ENCODE measurements at regions not wholly inside any gene's neighbourhood (a gene's known extent, or its start where the extent isn't known, plus 50 kb on each side); places are given as distances from the start of the nearest gene placed in this dataset.
A peak's percentile ranks its signal among the peaks of the same experiment; 100 is the strongest.
"Not testable (repeated sequence)": the region's sequence is repeated elsewhere in the genome, so short reads cannot be mapped to it uniquely, and the experiment has no call there.

DNA sequence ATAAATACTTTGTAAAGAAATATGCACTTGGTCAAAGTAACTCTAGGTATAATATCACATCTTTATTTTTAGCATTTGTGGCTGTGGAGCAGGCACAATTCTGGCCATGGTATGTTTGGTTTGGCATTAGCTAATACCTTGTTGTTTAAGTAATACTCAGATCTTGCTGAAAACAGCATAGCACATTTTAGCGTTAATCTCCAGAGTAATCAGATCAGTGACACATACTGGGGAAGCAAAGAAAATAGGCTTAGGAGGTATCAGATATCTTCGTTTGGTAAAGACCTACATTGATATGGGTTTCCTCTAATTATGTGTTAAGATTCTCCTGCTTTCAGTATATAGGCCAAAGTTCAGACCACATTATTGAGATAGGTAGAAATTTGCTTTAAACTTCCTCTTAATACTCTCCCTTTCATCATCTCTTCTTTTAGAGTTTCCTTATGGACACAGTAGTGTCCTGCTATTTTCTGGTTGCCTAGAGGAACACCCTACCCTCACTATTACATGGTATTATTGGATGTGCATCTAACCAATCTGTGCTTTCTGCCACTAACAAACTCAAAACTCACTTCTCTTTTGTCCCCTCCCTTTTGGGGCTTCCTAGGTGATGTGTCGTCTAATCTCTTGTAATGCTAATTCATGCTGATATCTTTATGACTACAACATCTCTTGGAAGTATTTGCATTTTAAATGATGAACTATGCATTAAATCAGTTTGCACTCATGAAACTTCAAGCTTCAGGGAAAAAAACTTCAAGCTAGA lies 437.3 kb upstream of the ADAMTSL1 start:
- no peak for FAIRE-seq

DNA sequence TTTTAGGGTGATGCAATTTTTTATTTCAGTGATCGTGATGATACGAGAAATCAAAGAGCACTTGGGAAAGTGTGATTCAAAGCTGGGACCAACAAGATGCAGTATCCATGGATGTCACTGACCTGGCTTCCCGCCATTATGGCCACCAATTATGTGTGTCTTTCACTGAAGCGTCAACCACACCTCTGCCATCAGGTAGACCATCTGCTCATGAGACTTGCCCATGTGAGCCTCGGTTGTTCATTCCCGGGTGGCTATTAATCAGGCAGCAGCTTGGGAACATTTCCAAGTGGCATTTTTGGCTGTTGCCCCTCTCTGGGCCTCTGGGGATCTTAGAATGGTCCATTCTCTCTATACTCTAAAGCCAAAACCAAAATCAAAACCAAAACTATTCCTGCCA lies 436.0 kb upstream of the ADAMTSL1 start:
- no peak for FAIRE-seq

- FAIRE-seq = no peak
Observed at GRCh38 chr9:18040327-18040726, 433.6 kb upstream of the ADAMTSL1 start.

- no peak for FAIRE-seq
Observed at GRCh38 chr9:18043978-18044377, 430.0 kb upstream of the ADAMTSL1 start.

- FAIRE-seq = no peak
Observed at GRCh38 chr9:18045326-18045725, 428.6 kb upstream of the ADAMTSL1 start.

GRCh38 chr9:18046068-18046467 lies 427.9 kb upstream of the ADAMTSL1 start:
- FAIRE-seq = no peak

- no peak for FAIRE-seq
Observed at GRCh38 chr9:18051638-18052037, 422.3 kb upstream of the ADAMTSL1 start.

DNA sequence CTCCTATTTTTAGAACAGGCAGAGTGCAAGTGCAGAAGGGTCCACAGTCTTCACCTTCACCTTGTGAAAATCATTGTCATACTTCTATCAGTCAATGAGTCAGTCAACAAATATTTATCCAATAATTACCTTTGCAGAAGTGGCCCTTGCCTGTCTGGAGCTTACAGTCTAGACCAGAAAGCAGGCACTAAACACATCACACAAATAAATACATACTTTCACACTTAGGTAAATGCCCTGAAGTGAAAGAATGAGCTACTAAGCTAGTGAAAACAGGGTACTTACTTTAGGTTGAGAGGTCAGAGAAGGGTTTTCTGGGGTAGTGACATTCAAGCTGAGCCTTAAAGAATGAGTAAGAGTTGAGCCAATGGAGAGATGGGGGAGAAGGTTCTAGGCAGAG lies 421.9 kb upstream of the ADAMTSL1 start:
- no peak for FAIRE-seq

GRCh38 chr9:18056269-18056992 lies 417.5 kb upstream of the ADAMTSL1 start:
- no peak for FAIRE-seq

- no peak for FAIRE-seq
Observed at GRCh38 chr9:18056993-18057369, 417.0 kb upstream of the ADAMTSL1 start.

- FAIRE-seq = no peak
Observed at GRCh38 chr9:18058564-18059442, 415.1 kb upstream of the ADAMTSL1 start.

- no peak for FAIRE-seq
Observed at GRCh38 chr9:18059447-18059846, 414.5 kb upstream of the ADAMTSL1 start.

DNA sequence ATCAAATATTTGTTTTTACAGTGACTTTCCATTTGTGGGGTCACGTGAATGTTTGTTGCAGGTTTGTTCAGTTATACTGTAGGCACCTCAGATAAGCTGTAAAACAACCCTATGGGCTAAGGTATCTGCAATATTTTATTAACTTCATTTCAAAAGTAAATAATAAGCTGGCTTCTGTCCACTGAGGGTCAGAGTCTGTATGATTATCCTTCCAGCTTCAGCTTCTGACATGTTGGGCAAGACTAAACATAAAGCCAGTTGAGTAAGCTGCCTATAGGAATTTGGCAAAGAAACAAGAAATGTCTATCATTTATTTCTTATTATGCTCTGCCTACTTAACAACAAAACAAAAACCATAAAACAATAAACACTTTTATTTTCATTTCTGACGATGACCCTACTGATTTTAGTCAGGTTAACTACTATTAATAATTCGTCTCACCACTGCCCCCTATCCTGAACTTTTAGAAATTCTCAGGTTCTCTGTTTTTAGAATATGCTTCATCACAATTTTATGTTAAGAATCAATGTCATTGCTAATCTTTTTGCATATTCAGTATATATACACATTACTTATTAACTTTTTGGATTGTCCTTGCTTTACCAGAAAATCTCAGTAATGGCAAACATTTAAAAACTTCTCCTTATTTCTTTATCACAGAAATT lies 413.6 kb upstream of the ADAMTSL1 start:
- peak; percentile 67 for FAIRE-seq

GRCh38 chr9:18061332-18061731 lies 412.6 kb upstream of the ADAMTSL1 start:
- FAIRE-seq = no peak

- FAIRE-seq = no peak
Observed at GRCh38 chr9:18061856-18062255, 412.1 kb upstream of the ADAMTSL1 start.

- FAIRE-seq = no peak
Observed at GRCh38 chr9:18063856-18064390, 410.0 kb upstream of the ADAMTSL1 start.

DNA sequence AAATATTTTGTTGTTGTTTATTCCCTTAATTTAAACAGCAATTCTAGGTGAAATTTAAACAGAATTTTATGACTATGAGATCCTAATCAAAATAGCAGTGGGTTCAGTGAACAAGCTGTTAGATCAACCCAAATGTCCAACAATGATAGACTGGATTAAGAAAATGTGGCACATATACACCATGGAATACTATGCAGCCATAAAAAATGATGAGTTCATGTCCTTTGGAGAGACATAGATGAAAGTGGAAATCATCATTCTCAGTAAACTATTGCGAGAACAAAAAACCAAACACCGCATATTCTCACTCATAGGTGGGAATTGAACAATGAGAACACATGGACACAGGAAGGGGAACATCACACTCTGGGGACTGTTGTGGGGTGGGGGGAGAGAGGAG lies 407.3 kb upstream of the ADAMTSL1 start:
- not testable (repeated sequence) for FAIRE-seq

DNA sequence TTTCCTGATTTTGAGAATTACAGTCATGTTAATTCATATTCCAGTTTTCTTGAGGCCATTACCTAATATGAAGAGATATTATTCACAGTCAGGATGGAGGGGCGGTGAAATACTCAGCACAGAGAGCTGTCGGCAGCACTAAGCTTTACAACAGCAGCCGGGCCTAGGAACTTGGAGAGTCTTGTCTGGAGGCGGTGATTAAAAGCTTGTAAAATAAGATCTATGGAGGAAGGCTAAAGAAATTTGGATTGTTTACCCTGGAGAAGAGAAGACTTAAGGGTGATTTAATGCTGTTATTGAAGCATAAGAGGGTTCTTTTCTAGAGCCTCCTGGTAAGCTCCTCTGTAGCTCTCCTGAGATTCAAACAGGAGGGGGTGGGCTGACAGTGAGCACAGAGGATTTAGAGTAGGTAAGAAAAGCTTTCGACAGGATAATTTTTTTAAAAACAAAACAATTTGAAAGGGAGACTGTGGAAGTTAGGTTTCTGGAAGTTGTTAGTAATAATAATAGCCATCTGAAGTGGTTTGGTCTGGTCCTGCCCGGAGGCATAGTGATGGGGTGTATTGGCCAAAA lies 406.3 kb upstream of the ADAMTSL1 start:
- no peak for FAIRE-seq

DNA sequence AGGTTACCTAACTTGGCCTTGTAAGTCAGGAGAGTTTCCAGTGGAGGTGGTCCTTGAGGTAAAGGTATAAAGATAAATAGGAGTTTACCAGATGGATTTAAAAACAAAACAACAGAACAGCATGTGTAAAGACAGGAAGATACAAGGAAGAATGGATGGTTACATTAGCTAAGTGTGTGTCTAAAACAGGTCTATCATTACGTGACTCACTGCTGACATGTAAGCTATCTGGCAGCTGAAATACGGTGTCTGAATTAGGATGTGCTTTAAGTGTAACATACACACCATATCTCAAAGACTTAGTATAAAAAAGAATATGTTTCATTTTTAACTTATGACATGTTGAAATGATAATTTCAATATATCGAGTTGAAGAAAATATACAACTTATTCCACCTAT lies 405.1 kb upstream of the ADAMTSL1 start:
- no peak for FAIRE-seq

- FAIRE-seq = no peak
Observed at GRCh38 chr9:18071651-18072060, 402.3 kb upstream of the ADAMTSL1 start.

GRCh38 chr9:18073002-18073401 lies 401.0 kb upstream of the ADAMTSL1 start:
- no peak for FAIRE-seq

GRCh38 chr9:18074041-18074440 lies 399.9 kb upstream of the ADAMTSL1 start:
- no peak for FAIRE-seq
